ENCODE measurements at regions not wholly inside any gene's neighbourhood (a gene's known extent, or its start where the extent isn't known, plus 50 kb on each side); places are given as distances from the start of the nearest gene placed in this dataset.

DNA sequence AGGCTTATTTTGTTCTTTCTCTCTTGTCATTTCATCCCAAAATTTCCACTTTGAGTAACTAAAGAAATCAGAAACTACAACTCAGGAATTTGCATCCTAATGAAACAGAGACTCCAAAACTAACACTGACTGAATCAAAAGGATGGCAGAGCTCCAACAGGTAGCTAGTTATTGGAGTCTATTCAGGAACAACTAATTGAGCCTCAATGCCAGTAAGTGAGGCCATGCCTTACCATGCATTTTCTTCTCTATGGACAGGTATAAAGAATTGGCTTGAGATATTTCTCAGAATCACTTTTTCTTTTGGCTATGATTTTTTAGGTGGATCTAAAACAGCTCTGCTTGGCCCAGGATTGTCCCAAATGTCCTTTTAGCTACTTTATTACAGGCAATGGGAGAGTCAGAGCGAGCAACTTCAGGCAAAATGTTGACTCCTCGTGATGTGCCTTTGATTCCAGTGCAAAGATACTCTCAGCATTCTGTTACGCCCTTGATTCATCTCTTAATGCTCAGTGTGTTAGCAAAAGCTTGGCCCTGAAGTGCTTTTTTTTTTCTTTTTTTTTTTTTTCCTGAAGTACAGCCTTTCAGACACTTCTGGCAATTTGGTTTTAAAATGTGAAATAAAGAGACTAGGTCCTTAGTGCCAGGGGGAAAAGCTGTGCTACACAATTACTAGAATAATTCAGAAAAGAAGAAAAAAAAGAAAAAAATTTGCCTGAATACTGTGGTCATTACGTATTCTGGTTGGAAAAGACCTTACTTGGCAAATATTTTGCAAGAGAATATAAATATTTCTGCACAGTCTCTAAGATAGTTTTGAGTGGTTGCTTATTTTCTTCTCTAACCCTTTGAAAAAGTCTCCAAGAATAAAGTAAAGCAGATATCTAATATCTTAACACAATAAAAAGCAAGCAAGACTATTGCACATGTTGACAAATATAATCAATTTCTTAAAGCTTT, 423.7 kb downstream of the ANXA1 start:
- TF ChIP-seq, protein P1, sequence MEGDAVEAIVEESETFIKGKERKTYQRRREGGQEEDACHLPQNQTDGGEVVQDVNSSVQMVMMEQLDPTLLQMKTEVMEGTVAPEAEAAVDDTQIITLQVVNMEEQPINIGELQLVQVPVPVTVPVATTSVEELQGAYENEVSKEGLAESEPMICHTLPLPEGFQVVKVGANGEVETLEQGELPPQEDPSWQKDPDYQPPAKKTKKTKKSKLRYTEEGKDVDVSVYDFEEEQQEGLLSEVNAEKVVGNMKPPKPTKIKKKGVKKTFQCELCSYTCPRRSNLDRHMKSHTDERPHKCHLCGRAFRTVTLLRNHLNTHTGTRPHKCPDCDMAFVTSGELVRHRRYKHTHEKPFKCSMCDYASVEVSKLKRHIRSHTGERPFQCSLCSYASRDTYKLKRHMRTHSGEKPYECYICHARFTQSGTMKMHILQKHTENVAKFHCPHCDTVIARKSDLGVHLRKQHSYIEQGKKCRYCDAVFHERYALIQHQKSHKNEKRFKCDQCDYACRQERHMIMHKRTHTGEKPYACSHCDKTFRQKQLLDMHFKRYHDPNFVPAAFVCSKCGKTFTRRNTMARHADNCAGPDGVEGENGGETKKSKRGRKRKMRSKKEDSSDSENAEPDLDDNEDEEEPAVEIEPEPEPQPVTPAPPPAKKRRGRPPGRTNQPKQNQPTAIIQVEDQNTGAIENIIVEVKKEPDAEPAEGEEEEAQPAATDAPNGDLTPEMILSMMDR (IDR thresholded peaks at IDR 0.05) = no peak
- no peak for TF ChIP-seq EZH2phosphoT487 (IDR thresholded peaks at IDR 0.05)
